ENCODE measurements at regions not wholly inside any gene's neighbourhood (a gene's known extent, or its start where the extent isn't known, plus 50 kb on each side); places are given as distances from the start of the nearest gene placed in this dataset.
"Not testable (repeated sequence)": the region's sequence is repeated elsewhere in the genome, so short reads cannot be mapped to it uniquely, and the experiment has no call there.

DNA sequence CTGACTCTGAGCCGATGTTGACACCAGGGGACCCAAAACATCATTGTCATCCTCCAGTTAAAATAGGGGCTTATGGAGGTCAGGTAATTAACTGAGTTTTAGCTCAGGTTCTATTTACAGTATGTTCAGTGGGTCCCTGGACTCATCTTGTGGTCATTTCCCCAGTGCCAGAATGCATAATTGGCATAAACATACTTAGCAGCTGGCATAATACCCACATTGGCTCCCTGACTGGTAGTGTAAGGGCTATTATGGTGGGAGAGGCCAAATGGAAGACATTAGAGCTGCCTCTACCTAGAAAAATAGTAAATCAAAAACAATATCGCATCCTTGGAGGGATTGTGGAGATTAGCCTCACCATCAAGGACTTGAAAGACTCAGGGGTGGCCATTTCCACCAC, 350.9 kb downstream of the C12orf75 start:
- H3K4me3 ChIP-seq (ENCODE audit: low read depth, low read length), result no peak overlapping the region
- no peak for TF ChIP-seq CTCF (IDR thresholded peaks at IDR 0.05; ENCODE audit: insufficient read depth, low read length)
- DNase-seq (ENCODE audit: low read depth), result no peak

DNA sequence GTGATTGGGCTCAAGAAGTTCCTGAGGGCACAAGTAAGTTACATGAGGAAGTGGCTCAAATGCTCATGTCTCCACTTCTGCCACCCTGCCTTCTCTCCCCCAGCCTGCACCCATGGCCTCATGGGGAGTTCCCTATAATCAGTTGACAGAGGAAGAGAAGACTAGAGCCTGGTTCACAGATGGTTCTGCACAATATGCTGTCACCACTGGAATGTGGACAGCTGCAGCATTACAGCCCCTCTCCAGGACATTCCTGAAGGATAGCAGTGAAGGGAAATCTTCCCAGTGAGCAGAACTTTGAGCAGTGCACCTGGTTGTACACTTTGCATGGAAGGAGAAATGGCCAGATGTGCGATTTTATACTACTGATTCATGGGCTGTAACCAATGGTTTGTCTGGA, 352.3 kb downstream of the C12orf75 start:
- not testable (repeated sequence) for DNase-seq (ENCODE audit: low read depth)

DNA sequence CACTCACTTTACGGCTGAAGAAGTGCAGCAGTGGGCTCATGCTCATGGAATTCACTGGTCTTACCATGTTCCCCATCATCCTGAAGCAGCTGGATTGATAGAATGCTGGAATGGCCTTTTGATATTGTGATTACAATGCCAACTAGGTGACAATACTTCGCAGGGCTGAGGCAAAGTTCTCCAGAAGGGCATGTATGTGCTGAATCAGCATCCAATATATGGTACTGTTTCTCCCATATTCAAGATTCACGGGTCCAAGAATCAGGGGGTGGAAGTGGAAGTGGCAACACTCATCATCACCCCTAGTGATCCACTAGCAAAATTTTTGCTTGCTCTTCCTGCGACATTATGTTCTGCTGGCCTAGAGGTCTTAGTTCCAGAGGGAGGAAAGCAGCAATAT, 353.3 kb downstream of the C12orf75 start:
- not testable (repeated sequence) for H3K4me3 ChIP-seq (ENCODE audit: low read depth, low read length); DNase-seq (ENCODE audit: low read depth)

More for the DNA sequence above, 352.3 kb downstream of the C12orf75 start:
- not testable (repeated sequence) for H3K4me3 ChIP-seq (ENCODE audit: low read depth, low read length)

- TF ChIP-seq CTCF (IDR thresholded peaks at IDR 0.05; ENCODE audit: insufficient read depth, low read length), result no peak
- DNase-seq (ENCODE audit: low read depth), result no peak
Observed at GRCh38 chr12:105698075-105698474, 367.6 kb downstream of the C12orf75 start.

GRCh38 chr12:105699209-105699608, 368.7 kb downstream of the C12orf75 start:
- DNase-seq (ENCODE audit: low read depth), result no peak
- no peak for TF ChIP-seq CTCF (IDR thresholded peaks at IDR 0.05; ENCODE audit: insufficient read depth, low read length)
- no peak overlapping the region for H3K4me3 ChIP-seq (ENCODE audit: low read depth, low read length)

More at GRCh38 chr12:105698075-105698474, 367.6 kb downstream of the C12orf75 start:
- H3K4me3 ChIP-seq (ENCODE audit: low read depth, low read length), result no peak overlapping the region

DNA sequence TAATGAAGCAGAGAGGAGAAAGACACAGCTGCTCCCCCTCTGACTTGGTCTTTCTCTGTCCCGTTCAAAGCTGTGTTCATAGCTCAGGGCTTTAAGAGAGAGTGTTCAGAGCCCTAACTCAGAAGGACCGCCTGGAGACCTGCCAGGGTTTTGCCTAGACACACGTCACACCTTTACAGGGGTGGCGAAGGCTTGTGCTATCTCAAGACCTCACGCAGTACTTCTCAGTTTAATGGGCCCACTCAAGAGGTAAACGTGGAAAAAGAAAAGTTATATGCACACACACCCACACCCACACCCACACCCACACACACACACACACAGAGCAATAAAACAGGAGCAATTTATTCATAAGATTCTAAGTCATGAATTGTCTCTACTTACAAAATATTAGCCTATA, 374.3 kb downstream of the C12orf75 start:
- H3K4me3 ChIP-seq (ENCODE audit: low read depth, low read length), result no peak overlapping the region
- no peak for TF ChIP-seq CTCF (IDR thresholded peaks at IDR 0.05; ENCODE audit: insufficient read depth, low read length)
- DNase-seq (ENCODE audit: low read depth), result no peak

DNA sequence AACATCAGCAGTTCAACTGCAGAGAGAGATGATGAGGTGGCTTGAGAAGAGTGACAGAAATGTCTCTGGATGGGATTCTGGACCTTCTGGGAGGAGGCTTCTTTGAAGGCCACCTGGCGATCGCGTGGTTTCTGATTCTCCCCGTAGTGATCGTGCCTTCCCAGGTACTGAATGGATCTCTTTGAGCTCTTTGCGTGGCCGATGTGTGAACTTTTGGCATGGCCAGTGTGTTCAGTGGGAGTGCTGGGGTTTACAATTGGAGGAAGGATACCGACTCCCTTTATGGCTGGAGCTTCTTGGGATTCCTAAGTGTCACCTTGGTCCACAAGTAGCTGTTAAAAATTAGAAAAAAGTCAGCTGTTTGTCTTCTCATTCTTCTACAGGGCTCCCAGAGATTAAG, 374.7 kb downstream of the C12orf75 start:
- no peak overlapping the region for H3K4me3 ChIP-seq (ENCODE audit: low read depth, low read length)
- TF ChIP-seq CTCF (IDR thresholded peaks at IDR 0.05; ENCODE audit: insufficient read depth, low read length), result no peak
- DNase-seq (ENCODE audit: low read depth), result no peak

DNA sequence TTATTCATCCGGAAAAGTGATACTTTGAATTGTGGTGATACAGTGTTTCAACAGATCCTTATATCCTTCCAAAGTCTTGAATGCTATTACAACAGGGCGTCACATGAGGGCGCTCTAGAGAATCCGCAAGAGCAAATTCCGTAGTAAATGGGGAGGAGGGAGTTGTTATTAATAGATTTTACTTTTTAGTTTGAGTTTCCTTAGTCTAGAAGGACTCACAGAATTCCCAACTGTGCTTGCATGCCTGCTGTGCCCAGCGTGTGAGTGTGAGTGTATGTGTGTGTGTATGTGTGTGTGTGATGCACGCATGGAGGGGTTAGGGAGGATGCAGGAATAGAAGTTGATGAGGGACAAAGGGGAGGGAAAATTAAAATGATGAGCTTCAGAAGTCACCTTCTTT, 375.3 kb downstream of the C12orf75 start:
- no peak overlapping the region for H3K4me3 ChIP-seq (ENCODE audit: low read depth, low read length)
- TF ChIP-seq CTCF (IDR thresholded peaks at IDR 0.05; ENCODE audit: insufficient read depth, low read length), result peak; percentile 80
- peak; percentile 80 for DNase-seq (ENCODE audit: low read depth)

Data from fibroblast of the aortic adventitia (primary cell).